BLaER1 (cell line): ENCODE measurements at regions not wholly inside any gene's neighbourhood (a gene's known extent, or its start where the extent isn't known, plus 50 kb on each side); places are given as distances from the start of the nearest gene placed in this dataset.

Source experiments
- H3K27ac ChIP-seq: shearing (Covaris generic); formaldehyde crosslinking; 2 replicates; pipeline ENCODE4 v1.8.1; 2022
- H3K27me3 ChIP-seq: shearing (Covaris generic); formaldehyde crosslinking; 2 replicates; pipeline ENCODE4 v1.8.1; 2022
- H3K36me3 ChIP-seq: shearing (Covaris generic); formaldehyde crosslinking; 2 replicates; pipeline ENCODE4 v1.8.1; 2022
- H3K4me1 ChIP-seq: shearing (Covaris generic); formaldehyde crosslinking; 2 replicates; pipeline ENCODE4 v1.8.1; 2022
- H3K4me2 ChIP-seq: shearing (Covaris generic); formaldehyde crosslinking; 2 replicates; pipeline ENCODE4 v1.8.1; 2022
- H3K4me3 ChIP-seq: shearing (Covaris generic); formaldehyde crosslinking; 2 replicates; pipeline ENCODE4 v1.8.1; 2022
- H3K9ac ChIP-seq: shearing (Covaris generic); formaldehyde crosslinking; 2 replicates; pipeline ENCODE4 v1.8.1; 2022
- H3K9me3 ChIP-seq: shearing (Covaris generic); formaldehyde crosslinking; 2 replicates; pipeline ENCODE4 v1.8.1; 2022
- H4K20me1 ChIP-seq: shearing (Covaris generic); formaldehyde crosslinking; 2 replicates; pipeline ENCODE4 v1.8.1; 2022
- Cebpa-rat ChIP-seq: shearing (Covaris generic); IDR thresholded peaks from 2 replicates; pipeline ENCODE4 v1.8.1; 2022

DNA sequence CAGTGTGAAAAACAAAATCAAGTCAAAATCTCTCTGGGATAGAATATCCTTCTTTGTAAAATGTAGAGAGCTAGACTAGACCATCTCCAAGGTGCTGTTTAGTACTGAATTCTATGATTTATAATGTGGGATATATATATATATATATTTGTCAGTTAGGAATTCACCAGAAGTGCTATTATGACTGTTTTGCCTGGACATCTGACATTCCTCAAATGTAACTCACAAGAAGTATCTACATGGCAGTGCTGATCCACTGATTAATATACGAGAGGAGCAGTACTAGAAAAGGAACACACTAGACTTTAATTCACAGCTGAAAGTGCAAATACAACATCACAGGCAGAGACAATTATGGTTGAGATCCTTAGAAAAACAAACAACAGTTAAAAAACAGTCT lies 208.9 kb downstream of the GBA3 start:
- Histone ChIP-seq H3K27me3 (no peaks in the 10 kb centered on the region), H3K9ac (no peak overlapping the region), H3K36me3 (no peaks in the 10 kb centered on the region), H3K4me3 (no peak overlapping the region), H3K27ac (no peak overlapping the region), H3K4me2 (no peak overlapping the region), H3K4me1 (no peaks in the 10 kb centered on the region), H4K20me1 (no peaks in the 10 kb centered on the region), H3K9me3 (no peaks in the 10 kb centered on the region)
- TF ChIP-seq Cebpa-rat: no peak

DNA sequence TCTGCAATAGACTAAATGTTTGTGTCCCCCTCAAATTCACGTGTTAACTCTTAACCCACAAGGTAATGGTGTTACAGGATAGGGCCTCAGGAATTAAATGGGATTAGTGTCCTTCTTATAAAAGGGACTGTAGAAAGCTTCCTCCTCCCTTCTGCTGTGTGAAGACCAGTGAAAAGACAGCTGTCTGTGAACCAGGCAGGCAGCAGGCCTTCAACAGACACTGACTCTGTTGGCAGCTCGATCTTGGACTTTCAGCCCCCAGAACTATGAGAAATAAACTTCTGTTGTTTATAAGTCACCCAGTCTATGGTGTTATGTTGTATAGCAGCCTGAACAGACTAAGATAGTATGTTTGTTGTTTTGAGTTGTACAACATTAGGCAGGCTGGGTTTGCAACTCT lies 208.1 kb downstream of the GBA3 start:
- H3K27me3 ChIP-seq: no peaks in the 10 kb centered on the region
- H3K9me3 ChIP-seq: no peaks in the 10 kb centered on the region
- H3K9ac ChIP-seq: no peak overlapping the region
- no peak overlapping the region for H3K4me2 ChIP-seq
- no peaks in the 10 kb centered on the region for H3K36me3 ChIP-seq
- no peak for TF ChIP-seq Cebpa-rat
- no peaks in the 10 kb centered on the region for H3K4me1 ChIP-seq
- no peak overlapping the region for H3K4me3 ChIP-seq
- H4K20me1 ChIP-seq: no peaks in the 10 kb centered on the region
- no peak overlapping the region for H3K27ac ChIP-seq

DNA sequence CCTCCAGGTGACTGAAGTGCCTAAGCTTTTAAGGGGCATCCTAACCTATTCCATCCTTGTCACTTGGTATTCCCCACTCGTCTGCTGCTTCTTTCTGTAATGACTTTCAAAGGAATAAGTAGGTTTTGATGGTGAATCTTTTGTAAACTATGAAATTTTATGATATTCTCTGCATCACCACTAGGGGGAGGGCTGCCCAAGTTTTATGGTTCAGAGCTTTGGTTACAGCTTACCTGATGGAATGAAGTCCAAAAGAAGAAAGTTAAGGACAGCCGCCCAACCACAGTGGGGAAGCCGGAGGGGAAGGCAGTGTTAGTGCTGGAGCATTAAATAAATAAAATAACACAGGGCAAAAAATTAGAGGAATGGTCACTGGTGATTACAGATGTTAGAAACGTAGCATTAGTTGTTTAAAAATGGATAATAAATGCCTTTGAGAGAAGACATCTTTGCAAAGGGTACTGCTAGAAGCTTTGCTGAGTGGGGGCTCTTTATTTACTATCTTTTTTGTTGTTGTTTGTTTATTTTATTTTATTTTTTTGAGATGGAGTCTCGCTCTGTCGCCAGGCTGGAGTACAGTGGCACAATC lies 204.9 kb downstream of the GBA3 start:
- Histone ChIP-seq H3K27ac (no peak overlapping the region), H3K27me3 (no peaks in the 10 kb centered on the region), H4K20me1 (no peaks in the 10 kb centered on the region), H3K9ac (no peak overlapping the region), H3K4me3 (no peak overlapping the region), H3K4me1 (no peaks in the 10 kb centered on the region), H3K4me2 (no peak overlapping the region), H3K36me3 (no peaks in the 10 kb centered on the region), H3K9me3 (no peaks in the 10 kb centered on the region)
- TF ChIP-seq Cebpa-rat: no peak

DNA sequence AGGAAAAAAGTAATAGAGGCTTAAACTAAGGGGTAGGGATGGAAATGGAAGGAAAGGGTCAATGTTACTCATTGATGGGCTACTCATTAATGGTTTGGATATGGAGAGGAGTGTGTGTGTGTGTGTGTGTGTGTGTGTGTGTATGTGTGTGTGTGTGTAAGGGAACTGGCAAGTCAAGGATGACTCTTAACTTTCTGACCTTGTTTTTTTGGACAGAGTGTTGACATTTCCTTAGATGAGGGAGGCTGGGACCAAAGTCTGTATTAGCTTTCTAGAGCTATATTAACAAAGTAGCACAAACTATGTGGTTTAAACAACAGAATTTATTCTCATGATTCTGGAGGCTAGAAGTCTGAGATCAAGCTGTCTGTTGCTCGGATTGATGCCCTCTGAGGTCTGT lies 202.7 kb downstream of the GBA3 start:
- TF ChIP-seq Cebpa-rat: no peak
- Histone ChIP-seq H4K20me1 (no peaks in the 10 kb centered on the region), H3K27me3 (no peaks in the 10 kb centered on the region), H3K36me3 (no peaks in the 10 kb centered on the region), H3K4me2 (no peak overlapping the region), H3K4me1 (no peaks in the 10 kb centered on the region), H3K4me3 (no peak overlapping the region), H3K27ac (no peak overlapping the region), H3K9me3 (no peaks in the 10 kb centered on the region), H3K9ac (no peak overlapping the region)

DNA sequence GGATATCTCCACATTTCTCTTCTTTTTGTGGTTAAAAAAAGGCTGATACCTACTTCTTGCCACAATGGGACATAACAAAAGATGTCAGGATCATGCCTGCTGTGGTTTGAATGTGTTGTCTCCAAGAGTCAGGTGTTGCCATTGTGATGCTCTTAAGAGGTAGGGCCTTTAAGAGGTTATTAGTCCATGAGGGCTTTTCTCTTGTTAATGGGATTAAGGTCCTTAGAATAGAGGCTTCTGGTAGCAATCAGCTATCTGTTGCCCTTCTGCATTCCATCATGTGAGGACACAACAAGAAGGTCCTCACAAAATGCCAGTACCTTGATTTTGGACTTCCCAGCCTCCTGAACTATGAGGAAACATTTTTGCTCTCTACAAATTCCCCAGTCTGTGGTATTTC lies 191.4 kb downstream of the GBA3 start:
- no peaks in the 10 kb centered on the region for H4K20me1 ChIP-seq
- H3K9ac ChIP-seq: no peak overlapping the region
- no peaks in the 10 kb centered on the region for H3K4me1 ChIP-seq
- H3K27ac ChIP-seq: no peak overlapping the region
- no peaks in the 10 kb centered on the region for H3K9me3 ChIP-seq
- H3K4me3 ChIP-seq: no peak overlapping the region
- H3K4me2 ChIP-seq: no peak overlapping the region
- no peak for TF ChIP-seq Cebpa-rat
- H3K27me3 ChIP-seq: no peaks in the 10 kb centered on the region
- H3K36me3 ChIP-seq: no peaks in the 10 kb centered on the region

DNA sequence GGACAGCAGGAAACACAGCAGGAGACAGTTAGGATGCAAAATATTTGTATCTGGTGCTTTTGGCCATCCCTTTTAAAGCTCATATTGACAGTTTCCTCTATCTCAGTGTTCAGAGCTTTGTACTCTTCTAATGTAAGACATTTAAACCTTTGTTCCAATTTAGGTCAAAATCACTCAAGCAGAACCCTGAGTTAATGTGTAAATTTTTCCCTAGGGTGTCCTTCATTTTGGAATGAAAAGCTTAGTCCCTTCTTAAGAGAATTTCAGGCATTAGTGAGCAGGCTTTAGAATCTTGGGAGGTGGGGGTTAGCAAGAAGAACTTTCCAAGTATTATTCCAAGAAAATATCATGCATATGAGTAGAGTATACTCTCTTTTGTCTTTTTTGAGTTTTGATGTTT lies 188.7 kb downstream of the GBA3 start:
- no peak overlapping the region for H3K27ac ChIP-seq
- no peak overlapping the region for H3K4me3 ChIP-seq
- H3K9me3 ChIP-seq: no peaks in the 10 kb centered on the region
- no peaks in the 10 kb centered on the region for H3K4me1 ChIP-seq
- H3K9ac ChIP-seq: no peak overlapping the region
- no peaks in the 10 kb centered on the region for H4K20me1 ChIP-seq
- no peaks in the 10 kb centered on the region for H3K36me3 ChIP-seq
- TF ChIP-seq Cebpa-rat: no peak
- H3K4me2 ChIP-seq: no peak overlapping the region
- no peaks in the 10 kb centered on the region for H3K27me3 ChIP-seq

DNA sequence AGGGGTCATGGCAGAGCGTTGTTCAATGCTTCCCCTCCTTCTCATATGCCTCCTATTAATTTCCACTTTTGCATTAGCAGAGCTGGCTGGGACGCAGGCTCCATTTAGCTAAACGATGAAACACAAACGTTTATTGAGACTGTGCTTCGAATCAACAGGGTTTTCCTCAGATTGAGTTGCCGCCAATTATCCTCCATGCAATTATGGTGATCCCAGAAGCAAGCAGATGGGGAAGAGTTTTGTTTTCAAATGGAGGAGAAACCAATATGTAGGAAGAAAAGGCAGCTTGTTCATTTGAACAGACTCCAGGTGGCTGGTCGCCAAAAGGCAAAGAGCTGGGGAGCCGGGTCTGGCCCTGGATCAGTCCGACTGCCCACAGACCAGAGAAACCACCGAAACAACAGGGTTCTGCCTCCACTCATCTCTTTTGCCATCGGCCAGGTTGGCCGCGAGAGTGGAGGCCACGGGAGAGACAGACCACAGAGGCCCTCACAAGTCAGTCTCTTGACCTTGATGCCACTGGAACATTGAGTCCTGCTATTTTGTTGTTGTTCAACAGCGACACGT lies 184.8 kb downstream of the GBA3 start:
- H3K9ac ChIP-seq: no peak overlapping the region
- H3K27me3 ChIP-seq: no peaks in the 10 kb centered on the region
- H4K20me1 ChIP-seq: no peaks in the 10 kb centered on the region
- no peaks in the 10 kb centered on the region for H3K36me3 ChIP-seq
- no peak for TF ChIP-seq Cebpa-rat
- H3K4me2 ChIP-seq: no peak overlapping the region
- no peaks in the 10 kb centered on the region for H3K4me1 ChIP-seq
- H3K4me3 ChIP-seq: no peak overlapping the region
- no peaks in the 10 kb centered on the region for H3K9me3 ChIP-seq
- no peak overlapping the region for H3K27ac ChIP-seq

DNA sequence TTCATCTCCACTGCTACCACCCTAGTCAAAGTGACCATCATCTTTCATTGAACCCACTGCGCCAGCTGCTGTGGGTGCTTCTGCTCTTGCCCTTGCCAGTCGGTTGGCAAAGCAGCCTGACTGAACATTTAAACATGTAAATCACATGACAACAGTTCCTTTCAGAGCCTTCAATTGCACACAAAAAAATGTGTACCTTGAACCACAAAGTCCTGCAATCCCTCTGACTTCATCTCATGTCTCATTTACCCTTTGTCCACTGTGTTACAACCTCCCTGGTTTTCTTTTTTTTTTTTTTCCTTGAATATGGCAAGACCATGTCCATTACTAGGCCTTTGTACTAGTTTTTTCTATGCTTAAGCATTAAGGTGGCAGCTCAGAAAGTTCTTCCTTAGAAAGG lies 183.5 kb downstream of the GBA3 start:
- Histone ChIP-seq H3K9ac (no peak overlapping the region), H3K36me3 (no peaks in the 10 kb centered on the region)
- TF ChIP-seq Cebpa-rat: no peak

DNA sequence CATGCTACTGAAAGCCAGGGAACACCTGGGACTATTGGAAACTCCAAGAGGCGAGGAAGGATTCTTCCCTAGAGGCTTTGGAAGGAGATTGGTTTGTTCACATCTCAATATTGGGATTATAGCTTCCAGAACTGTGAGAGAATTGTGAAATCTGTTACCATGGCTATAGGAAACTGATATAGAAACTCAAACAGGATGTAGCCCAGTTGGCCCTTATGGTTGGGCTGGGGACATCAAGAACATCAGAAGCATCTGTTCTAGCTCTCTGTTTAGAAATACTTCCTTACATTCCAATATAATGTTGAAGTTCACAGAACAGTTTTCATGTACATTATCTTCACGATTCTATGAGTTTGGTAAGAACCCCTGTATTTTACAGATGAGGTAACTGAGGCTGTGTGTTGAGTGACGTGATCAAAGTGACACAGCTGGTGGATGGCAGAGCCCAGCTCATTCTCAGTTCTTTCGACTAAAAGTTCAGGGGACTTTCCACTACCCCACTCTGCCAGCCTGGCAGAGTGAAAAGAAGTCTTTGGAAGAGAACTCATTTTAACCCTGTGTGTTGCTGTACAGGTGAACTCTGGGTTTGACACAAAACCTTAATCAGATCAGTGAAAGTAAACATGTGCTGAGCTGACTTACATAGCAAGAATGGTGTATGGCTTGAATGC lies 183.0 kb downstream of the GBA3 start:
- Histone ChIP-seq H3K9me3 (no peaks in the 10 kb centered on the region), H3K27me3 (no peaks in the 10 kb centered on the region), H3K9ac (no peak overlapping the region), H3K27ac (no peak overlapping the region), H3K4me2 (no peak overlapping the region), H3K4me1 (no peaks in the 10 kb centered on the region), H3K4me3 (no peak overlapping the region), H4K20me1 (no peaks in the 10 kb centered on the region), H3K36me3 (no peaks in the 10 kb centered on the region)
- TF ChIP-seq Cebpa-rat: no peak

More for the DNA sequence above, 183.5 kb downstream of the GBA3 start:
- Histone ChIP-seq H4K20me1 (no peaks in the 10 kb centered on the region), H3K4me1 (no peaks in the 10 kb centered on the region), H3K9me3 (no peaks in the 10 kb centered on the region), H3K27me3 (no peaks in the 10 kb centered on the region), H3K4me2 (no peak overlapping the region), H3K4me3 (no peak overlapping the region), H3K27ac (no peak overlapping the region)

DNA sequence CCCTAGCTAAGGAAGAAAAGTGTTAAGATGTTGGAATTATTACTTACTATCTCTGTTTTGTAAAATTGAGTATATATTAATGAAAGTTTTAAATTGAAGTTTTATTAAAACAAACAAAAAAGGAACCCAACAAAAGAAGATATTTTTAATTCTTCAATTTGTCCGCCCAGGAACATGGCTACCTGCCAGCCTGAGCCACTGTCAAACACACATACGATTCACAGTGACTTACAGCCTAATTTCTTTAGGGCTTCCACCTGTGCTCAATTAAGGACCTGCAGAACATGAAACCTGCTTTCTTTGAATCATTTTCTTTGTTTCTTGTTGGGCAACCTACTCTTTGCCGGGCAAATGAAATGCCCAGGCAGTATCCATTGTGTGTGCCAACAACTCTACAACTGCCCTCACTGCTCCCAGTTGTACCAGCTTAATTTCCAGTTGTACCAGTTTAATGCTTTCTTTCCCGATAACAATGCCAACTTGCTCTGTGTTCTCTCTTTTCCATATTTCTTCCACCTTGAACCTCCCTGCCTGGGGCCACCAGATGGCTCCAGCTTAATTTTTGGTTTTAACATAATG lies 181.7 kb downstream of the GBA3 start:
- no peak for TF ChIP-seq Cebpa-rat
- Histone ChIP-seq H3K9ac (no peak overlapping the region), H3K27ac (no peak overlapping the region), H3K4me3 (no peak overlapping the region), H3K4me2 (no peak overlapping the region), H3K27me3 (no peaks in the 10 kb centered on the region), H3K4me1 (no peaks in the 10 kb centered on the region), H3K36me3 (no peaks in the 10 kb centered on the region), H4K20me1 (no peaks in the 10 kb centered on the region), H3K9me3 (no peaks in the 10 kb centered on the region)
